Lung microvascular endothelial cell (primary cell): ENCODE measurements at regions not wholly inside any gene's neighbourhood (a gene's known extent, or its start where the extent isn't known, plus 50 kb on each side); places are given as distances from the start of the nearest gene placed in this dataset.
A peak's percentile ranks its signal among the peaks of the same experiment; 100 is the strongest.

ENCODE experiments used
- DNase-seq, 2 donors: peaks; one replicate each; pipeline versions ENCODE4 v3.0.0 to v3.0.0-alpha.2; 2010; ENCODE audit warnings: low read depth in 2 of 2

DNA sequence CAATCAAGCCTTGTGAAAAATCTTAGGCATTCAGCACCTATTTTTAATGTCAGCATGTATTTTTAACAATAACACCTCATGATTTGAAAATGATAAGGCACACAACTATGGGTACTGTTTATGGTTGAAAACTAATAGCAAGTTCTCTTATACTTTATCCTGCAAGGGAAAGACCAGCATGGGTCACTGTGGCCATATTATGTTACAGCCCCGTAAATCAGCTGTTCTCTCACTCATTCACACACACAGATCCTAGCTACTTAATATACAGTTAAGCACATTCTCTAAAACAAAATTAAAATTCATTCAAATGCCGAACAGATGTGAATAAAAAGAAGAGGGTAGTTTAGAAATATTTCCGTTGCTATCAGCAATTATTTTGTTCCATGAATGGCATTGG lies 224.4 kb downstream of the OGFRL1 start:
- DNase-seq: no peak

- DNase-seq: no peak
Measured at GRCh38 chr6:71523548-71523947, 234.9 kb downstream of the OGFRL1 start.

DNA sequence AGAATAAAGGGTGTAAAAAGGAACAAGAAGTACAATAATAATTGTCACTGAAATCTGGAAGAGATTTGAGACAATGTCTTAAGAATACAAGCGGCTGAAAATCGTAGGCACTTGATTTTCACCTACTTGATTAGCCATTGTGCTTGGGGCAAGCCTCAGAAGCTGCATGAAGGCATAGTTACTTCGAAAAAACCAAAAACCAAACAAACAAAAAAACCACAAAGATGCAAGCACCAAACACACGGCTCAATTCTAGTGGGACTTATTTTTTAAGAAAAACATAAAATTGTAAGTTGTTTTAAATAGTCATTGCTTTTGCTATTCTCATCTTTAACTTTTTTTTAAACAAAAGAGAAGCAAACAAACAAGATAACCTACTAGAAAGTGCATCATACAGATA lies 235.6 kb downstream of the OGFRL1 start:
- no peak for DNase-seq

DNA sequence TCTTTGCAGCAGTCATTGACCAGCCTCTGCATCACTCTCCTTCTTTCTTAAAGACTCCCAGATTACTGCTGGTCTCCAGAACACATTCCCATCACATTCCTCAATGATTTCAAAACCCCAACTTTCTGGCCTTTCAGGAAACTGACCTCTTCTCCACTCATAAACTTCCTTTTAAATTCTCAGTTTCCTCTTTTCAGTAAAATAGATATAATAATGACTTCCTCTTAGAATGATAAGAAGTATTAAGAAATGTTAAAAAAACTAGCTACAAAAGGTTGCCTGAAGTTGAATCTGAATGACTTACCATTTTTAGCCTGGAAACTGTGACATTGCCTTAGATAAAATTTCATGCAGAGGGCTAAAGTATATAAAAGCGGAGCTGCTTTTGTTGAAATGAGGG lies 239.3 kb downstream of the OGFRL1 start:
- DNase-seq: peak in 1 of 2 donors; percentile 5

DNA sequence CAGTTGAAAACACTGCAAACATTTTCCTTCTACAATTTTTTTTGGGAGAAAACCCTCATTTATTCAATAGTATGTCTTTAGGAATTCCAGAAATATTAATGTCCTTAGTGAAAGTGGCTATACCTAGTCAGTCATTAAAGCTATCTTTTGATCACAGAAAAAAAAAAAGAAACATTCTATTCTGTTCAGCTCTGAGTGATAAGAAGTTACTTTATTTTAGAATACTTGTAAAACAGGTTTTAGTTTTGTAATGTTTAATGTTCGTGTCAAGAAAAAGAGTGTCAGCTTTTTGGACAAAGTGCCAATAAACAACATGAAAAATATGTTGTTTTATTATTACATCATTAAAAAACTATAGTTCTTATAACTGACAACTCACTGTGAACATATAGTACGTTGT lies 240.4 kb downstream of the OGFRL1 start:
- no peak for DNase-seq

- DNase-seq: no peak
Measured at GRCh38 chr6:71529769-71530168, 241.2 kb downstream of the OGFRL1 start.

- DNase-seq: no peak
Measured at GRCh38 chr6:71531006-71531405, 242.4 kb downstream of the OGFRL1 start.

- no peak for DNase-seq
Measured at GRCh38 chr6:71531841-71532240, 243.2 kb downstream of the OGFRL1 start.

DNA sequence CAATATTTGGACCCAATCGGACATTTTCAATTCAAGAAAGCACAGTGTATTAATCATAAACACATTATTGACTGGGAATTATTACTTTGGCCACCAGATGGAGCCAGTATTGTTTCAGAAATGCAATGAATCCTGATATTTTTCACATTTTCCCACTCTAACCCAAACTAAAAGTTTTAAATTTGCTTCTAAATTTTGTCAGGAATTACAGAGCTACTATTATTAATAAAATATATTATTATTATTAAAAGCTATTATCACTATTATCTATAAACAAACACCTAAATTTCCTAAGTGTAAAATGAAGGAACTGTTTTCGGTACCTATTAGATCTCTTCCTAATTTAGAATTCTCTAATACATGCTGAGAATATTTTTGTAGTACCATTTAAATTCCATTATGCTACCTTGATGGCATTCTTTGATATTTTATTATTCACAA lies 245.3 kb downstream of the OGFRL1 start:
- peak; percentile 33 to 56 for DNase-seq

- DNase-seq: no peak
Measured at GRCh38 chr6:71534921-71535320, 246.3 kb downstream of the OGFRL1 start.

- DNase-seq: no peak
Measured at GRCh38 chr6:71537717-71538116, 249.1 kb downstream of the OGFRL1 start.

- no peak for DNase-seq
Measured at GRCh38 chr6:71544028-71544427, 255.4 kb downstream of the OGFRL1 start.

GRCh38 chr6:71544906-71545305 lies 256.3 kb downstream of the OGFRL1 start:
- no peak for DNase-seq

DNA sequence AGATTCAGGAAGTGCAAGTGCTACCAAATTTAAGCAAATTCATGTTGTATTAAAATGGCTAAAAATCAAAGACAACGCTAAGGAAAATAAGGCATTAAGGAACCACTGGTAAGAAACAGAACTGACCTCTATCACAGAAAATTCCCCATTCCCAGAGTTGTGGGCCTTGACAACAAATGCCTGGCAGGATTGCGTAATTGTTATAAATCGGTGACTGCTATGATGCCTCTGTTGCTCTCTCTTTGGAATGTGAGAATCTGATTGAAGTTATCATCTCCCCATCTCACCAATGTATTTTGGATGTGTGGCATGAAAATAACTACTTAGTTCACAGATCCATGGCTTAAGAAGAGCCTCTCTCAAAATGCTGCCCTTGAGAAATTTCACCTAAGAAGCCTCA lies 257.3 kb downstream of the OGFRL1 start:
- DNase-seq: no peak

GRCh38 chr6:71551798-71552197 lies 263.2 kb downstream of the OGFRL1 start:
- no peak for DNase-seq

- no peak for DNase-seq
Measured at GRCh38 chr6:71556141-71556540, 267.5 kb downstream of the OGFRL1 start.

- DNase-seq: no peak
Measured at GRCh38 chr6:71558974-71559373, 270.4 kb downstream of the OGFRL1 start.

GRCh38 chr6:71567562-71567961 lies 279.0 kb downstream of the OGFRL1 start:
- no peak for DNase-seq

DNA sequence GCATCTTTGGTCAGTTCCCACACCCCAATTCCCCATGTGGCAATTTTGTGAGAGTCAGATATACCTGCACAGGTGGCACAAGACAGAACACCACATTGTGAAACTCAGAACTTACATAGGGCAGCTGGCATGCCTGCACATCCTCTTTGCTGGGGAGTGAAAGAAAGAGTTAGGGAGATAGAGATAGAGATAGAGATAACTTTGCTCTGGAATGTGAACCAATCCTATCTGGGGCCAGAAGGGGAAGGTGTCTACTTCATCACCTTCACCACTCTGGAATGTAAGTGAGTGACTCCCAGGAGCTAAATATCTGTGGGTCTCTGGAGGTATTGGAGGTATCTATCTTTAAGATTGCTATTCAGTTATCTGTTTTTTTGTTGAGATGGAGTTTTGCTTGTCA lies 289.2 kb downstream of the OGFRL1 start:
- DNase-seq: no peak

GRCh38 chr6:71579902-71580301 lies 291.3 kb downstream of the OGFRL1 start:
- DNase-seq: no peak

DNA sequence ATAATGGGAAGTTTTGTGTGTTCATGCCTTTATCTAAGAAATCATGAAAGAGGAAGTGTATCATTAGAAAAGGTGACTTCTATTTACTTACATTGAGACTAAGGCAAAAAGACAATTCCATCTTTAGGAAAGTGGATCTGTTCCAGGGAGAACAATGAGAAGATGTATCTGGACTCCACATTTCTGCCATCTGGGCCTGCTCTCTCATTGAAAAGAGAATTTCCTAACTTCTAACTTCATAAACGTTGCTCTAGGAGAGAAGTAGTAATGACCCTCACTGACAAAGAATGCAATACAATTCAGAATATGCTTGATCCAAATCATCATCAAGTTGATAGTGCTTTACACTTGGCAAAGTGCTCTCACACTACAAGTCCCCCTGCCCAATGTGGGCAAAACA lies 294.2 kb downstream of the OGFRL1 start:
- DNase-seq: no peak

DNA sequence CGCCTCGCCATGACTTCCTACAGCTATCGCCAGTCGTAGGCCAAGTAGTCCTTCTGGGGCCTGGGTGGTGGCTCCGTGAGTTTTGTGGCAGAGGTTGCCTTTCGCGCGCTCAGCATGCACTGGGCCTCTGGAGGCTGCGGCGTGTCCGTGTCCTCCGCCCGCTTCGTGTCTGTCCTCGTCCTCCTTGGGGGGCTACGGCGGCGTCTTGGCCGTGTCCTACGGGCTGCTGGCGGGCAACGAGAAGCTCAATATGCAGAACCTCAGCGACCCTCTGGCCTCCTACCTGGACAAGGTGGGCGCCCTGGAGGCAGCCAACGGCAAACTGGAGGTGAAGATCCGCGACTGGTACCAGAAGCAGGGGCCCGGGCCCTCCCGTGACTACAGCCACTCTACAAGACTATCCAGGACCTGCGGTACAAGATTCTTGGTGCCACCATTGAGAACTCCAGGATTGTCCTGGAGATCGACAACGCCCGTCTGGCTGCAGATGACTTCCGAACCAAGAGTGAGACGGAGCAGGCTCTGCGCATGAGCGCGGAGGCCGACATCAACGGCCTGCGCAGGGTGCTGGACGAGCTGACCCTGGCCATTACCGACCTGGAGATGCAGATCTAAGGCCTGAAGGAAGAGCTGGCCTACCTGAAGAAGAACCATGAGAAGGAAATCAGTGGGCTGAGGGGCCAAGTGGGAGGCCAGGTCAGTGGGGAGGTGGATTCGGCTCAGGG lies 296.3 kb downstream of the OGFRL1 start:
- no peak for DNase-seq

- no peak for DNase-seq
Measured at GRCh38 chr6:71585472-71585871, 296.9 kb downstream of the OGFRL1 start.

DNA sequence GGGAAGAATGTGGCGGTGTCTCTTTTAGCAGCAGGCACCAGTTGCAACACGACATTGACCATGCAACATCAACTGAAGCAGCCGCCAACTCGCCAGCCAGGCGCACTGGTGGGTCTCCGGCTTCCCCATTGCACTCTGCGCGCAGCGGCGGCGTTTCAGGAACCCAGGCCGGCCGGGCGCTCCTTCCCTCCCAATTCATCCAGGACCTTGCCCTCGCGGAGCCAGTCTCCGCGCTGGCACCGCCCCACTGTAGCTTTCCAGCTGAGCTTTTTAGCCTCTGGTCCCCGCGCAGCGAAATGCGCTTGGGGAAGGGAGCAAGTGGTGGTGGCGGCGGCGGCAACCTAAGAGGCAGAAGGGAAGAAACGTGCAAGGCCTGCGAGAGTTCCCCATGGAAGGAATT lies 297.9 kb upstream of the RIMS1 start:
- no peak for DNase-seq
